GM21529 (cell line): ENCODE measurements at regions not wholly inside any gene's neighbourhood (a gene's known extent, or its start where the extent isn't known, plus 50 kb on each side); places are given as distances from the start of the nearest gene placed in this dataset.

ENCODE experiments used
- ATAC-seq: cut with Tn5 transposase; IDR thresholded peaks from one replicate; pipeline ENCODE4 v1.9.1; 2021; ENCODE audit not compliant: unreplicated experiment

DNA sequence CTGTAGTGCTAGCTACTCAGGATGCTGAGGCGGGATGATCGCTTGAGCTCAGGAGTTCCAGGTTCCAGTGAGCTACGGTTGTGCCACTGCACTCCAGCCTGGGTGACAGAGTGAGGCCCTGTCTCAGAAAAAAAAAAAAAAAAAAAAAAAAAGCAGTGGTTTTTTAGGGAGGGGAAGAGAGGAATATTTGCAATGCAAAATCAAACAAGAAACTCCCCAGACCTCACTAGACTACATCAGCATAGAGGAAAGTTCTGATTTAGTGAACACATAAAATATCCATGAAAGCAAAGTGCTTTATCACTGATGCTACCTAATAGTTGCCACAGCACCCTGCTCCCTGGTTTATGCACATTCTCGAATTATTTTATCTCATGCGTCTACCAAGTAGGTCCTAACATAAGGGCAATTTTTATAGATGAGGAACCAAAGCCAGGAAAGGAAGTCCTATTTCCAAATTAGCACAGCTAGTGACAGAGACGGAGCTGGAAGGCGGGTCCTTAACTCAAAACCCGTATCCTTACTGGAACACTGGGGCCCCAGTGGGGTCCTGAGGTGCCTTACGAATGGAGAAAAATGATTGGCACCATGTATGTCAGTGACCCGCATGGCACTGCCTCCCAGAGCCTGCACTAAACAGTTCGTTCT lies 50.7 kb upstream of the GPR157 start:
- no peak for ATAC-seq

DNA sequence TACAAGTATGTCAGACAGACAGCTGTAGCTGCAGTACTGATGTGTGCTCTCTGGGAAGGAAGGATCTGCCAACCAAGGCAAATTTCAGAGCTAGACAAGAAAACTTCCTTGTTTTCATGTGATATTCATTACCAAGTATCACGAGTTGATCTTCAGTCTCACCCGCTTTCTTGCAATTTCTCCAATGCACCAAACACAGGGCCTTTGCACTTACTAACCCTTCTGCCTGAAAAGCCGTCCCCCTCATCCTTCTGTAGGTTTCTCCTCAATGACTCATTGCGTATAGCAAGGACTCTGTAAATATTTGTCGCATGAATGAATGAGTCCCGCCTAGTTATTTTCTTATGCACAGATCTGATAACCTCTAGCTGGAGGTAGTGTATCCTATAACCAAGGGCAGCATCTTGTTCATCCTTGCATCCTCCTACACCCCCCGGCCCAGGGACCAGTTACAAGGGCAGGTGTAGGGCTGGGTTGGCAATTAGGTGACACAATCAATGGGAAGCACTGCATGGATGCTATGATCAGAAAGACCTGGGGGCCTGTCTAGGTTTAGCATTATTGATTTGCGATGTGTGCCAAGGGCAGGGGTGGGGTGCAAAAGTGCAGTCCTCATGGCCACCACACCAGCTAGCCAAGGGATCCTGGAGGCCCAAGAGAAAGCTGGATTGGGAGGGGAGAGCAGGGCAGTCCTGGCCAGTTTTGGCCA lies 51.4 kb upstream of the GPR157 start:
- no peak for ATAC-seq

DNA sequence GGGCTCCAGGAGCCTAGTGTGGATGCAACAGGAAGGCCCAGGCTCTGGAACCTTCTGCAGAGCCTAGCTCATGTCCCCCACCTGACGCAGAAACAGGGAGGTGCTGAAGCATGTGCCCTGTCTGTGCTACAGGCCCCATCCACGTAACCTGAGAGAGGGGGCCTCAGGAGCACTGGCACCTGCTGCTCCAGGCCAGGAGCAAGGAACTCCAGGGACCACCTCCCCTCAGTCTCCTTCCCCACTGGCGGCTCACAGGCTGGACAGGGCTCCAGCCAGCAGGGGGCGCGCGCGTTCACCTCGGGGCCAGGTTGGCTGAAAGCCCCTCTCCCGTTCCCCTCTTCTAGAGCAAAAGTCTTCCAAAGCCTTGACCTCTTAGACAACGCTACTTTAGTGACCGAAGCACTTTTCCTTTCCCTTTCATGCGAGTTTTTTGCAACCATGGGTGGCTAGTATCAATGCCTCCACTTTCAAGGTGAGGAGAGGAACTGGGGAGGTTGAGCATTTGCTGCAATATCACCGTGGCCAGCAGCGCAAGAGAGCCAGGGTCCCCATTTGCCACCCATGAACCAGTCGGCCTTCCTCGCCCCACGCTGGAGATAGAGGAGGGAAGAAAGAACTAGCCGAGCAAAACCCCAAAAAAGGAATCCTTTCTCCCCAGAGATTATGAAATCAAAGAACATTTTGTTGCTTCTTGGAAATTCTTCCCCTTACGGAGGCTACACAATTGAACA lies 52.4 kb upstream of the GPR157 start:
- ATAC-seq = peak; percentile 42

DNA sequence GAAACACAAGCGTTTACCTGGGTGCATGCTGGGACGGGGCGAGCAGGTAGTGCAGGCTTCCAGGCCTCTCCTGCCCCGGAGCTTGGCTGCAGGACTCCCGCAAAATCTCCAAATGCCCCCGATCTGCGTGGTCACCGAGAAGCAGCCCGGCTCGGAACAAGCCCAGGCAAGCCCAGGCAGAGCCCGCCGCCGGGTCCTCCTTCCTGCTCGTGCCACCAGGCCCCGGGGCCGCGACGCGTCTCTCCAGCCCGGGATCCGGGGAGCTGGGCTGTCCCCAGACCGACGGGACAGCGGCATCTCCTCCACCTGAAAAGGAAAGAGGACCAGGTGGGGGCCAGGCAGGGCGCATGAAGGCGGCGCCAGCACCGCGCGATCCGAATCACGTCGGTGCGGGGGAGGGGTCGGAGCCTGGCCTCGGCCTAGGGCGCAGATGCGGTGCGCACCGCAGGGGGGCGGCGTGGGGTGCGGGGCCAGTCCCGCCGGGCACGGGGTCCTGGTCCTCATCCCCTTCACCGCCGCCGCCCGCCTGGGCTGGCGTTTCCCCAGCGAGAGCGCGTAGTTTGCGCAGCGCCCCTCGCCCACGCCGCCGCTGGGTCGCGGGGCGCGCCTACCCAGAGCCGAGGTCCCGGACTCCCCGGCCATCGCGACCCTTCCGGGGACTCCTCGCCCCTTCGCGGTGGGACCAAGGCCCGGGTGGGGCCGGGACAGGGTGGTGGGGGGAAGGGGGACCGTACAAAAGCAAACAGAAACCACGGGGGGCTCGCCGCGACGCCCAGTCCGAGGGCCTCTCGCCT lies 52.4 kb upstream of the H6PD start:
- peak; percentile 48 for ATAC-seq

DNA sequence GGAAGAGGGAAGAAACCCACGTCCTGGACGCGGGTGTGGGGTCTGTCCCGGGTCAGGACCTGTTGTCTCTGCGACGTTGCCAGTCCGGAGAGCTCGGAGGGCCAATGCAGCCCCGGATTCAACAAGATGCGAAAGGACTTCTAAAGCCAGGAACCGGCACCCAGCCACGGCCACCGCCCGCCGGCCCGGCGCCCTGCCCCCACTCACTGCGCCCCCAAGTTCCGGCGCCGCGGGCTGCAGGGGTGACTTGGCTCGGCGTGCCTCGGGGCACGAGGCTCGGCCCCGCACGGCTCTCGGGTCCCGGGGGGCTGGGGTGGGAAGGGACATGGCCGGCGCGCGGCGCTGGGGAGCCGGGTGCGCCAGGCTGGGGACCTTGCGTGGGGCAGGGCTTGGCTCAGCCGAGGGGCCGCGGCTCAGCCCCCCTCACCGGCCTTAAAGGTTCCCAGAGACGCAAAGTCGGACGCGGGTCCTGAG lies 51.8 kb upstream of the H6PD start:
- peak; percentile 19 for ATAC-seq

DNA sequence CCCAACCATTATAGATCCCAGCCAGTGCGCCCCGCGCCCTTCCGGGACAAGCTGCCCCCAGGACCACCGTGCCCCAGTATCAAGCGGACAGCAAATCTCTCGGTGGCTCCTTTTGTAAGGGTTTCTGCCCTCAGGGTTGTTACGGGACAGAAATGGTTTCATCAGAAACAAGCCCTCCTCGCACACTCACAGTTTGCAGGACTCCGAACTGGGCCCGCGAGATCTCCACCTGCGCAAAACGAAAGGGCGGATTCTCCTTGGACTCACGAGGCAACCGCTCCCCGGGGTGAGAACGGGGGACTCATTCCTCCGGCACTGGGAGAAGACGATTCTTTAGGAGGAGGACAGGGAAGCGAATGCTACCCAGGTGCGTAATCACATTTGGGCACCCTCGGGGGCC lies 51.1 kb upstream of the H6PD start:
- no peak for ATAC-seq

DNA sequence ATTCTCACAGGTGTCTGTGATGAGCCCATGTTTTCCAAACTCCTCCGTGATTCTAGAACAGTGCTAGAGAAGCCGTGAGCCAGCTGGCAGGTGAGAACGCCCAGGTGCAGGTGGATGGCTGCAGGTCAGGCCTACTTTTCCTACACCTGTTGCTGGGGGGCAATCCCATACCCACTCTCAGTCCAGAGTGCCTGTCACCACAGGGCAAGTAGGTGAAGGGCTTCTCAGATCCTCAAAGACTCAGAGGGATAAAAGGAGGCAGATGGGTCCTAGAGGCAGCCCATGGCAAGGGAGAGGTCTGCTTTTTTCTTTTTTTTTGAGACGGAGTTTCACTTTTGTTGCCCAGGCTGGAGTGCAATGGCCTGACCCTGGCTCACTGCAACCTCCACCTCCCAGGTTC lies 50.7 kb upstream of the H6PD start:
- ATAC-seq = no peak

DNA sequence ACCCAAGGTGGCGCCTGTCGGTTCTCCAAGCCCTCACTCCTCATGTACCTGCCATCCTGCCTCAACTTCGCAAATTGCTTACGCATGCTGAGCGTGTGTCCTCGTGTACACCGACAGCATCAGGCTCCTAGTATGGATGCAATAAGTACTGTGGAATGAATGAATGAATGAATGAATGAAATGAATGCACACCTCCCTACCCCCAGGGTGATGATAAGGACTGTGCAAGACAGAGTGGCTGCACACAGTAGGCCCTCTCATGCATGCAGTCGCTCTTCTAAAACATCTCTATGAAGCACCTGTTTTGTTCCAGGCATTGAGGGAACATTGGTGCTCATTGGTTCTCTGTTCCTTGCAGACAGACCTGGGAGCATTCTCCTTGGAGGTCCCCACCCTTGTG lies 49.8 kb upstream of the H6PD start:
- no peak for ATAC-seq
